ENCODE measurements at regions not wholly inside any gene's neighbourhood (a gene's known extent, or its start where the extent isn't known, plus 50 kb on each side); places are given as distances from the start of the nearest gene placed in this dataset.

- Mint-ChIP-seq H3K36me3 (peaks cover 1% of the 10 kb centered on the region), H3K4me1 (no peaks in the 10 kb centered on the region), H3K27me3 (peaks cover 9% of the 10 kb centered on the region), H3K27ac (no peak overlapping the region), H3K4me3 (no peak overlapping the region), H3K9me3 (no peaks in the 10 kb centered on the region)
These were observed 127.8 kb downstream of the TMEM26 start for GRCh38 chr10:61325223-61325960.

- no peak overlapping the region for H3K4me3 Mint-ChIP-seq
- no peaks in the 10 kb centered on the region for H3K9me3 Mint-ChIP-seq
- no peaks in the 10 kb centered on the region for H3K36me3 Mint-ChIP-seq
- H3K4me1 Mint-ChIP-seq: no peaks in the 10 kb centered on the region
- no peak overlapping the region for H3K27ac Mint-ChIP-seq
- H3K27me3 Mint-ChIP-seq: peaks cover 9% of the 10 kb centered on the region
These were observed 129.5 kb downstream of the TMEM26 start for GRCh38 chr10:61323726-61324125.

GRCh38 chr10:61321041-61321857 lies 131.9 kb downstream of the TMEM26 start:
- H3K27me3 Mint-ChIP-seq: peaks cover 1% of the 10 kb centered on the region
- H3K36me3 Mint-ChIP-seq: no peaks in the 10 kb centered on the region
- H3K4me3 Mint-ChIP-seq: no peak overlapping the region
- H3K27ac Mint-ChIP-seq: no peak overlapping the region
- H3K9me3 Mint-ChIP-seq: no peaks in the 10 kb centered on the region
- no peaks in the 10 kb centered on the region for H3K4me1 Mint-ChIP-seq

- H3K9me3 Mint-ChIP-seq: no peaks in the 10 kb centered on the region
- no peaks in the 10 kb centered on the region for H3K36me3 Mint-ChIP-seq
- peaks cover 2% of the 10 kb centered on the region for H3K27me3 Mint-ChIP-seq
- no peaks in the 10 kb centered on the region for H3K4me1 Mint-ChIP-seq
- no peak overlapping the region for H3K27ac Mint-ChIP-seq
- no peak overlapping the region for H3K4me3 Mint-ChIP-seq
These were observed 133.0 kb downstream of the TMEM26 start for GRCh38 chr10:61320257-61320587.

GRCh38 chr10:61319386-61320256 lies 133.6 kb downstream of the TMEM26 start:
- Mint-ChIP-seq H3K4me1 (peaks cover 3% of the 10 kb centered on the region), H3K27ac (no peak overlapping the region), H3K9me3 (no peaks in the 10 kb centered on the region), H3K27me3 (peaks cover 2% of the 10 kb centered on the region), H3K4me3 (no peak overlapping the region), H3K36me3 (no peaks in the 10 kb centered on the region)

- Mint-ChIP-seq H3K9me3 (no peaks in the 10 kb centered on the region), H3K4me1 (peaks cover 15% of the 10 kb centered on the region), H3K36me3 (no peaks in the 10 kb centered on the region), H3K27ac (no peak overlapping the region), H3K27me3 (peaks cover 2% of the 10 kb centered on the region), H3K4me3 (no peak overlapping the region)
These were observed 134.8 kb downstream of the TMEM26 start for GRCh38 chr10:61318429-61318828.

- peaks cover 2% of the 10 kb centered on the region for H3K27me3 Mint-ChIP-seq
- no peak overlapping the region for H3K4me3 Mint-ChIP-seq
These were observed 135.5 kb downstream of the TMEM26 start for GRCh38 chr10:61317706-61318105.

GRCh38 chr10:61316676-61317265 lies 136.4 kb downstream of the TMEM26 start:
- peaks cover 2% of the 10 kb centered on the region for H3K27me3 Mint-ChIP-seq
- no peaks in the 10 kb centered on the region for H3K36me3 Mint-ChIP-seq
- no peak overlapping the region for H3K4me3 Mint-ChIP-seq
- no peaks in the 10 kb centered on the region for H3K9me3 Mint-ChIP-seq
- peaks cover 17% of the 10 kb centered on the region for H3K4me1 Mint-ChIP-seq
- H3K27ac Mint-ChIP-seq: no peak overlapping the region

More at GRCh38 chr10:61317706-61318105, 135.5 kb downstream of the TMEM26 start:
- Mint-ChIP-seq H3K27ac (no peak overlapping the region), H3K36me3 (no peaks in the 10 kb centered on the region), H3K9me3 (no peaks in the 10 kb centered on the region), H3K4me1 (peaks cover 17% of the 10 kb centered on the region)

GRCh38 chr10:61314273-61314672 lies 138.9 kb downstream of the TMEM26 start:
- Mint-ChIP-seq H3K4me3 (no peak overlapping the region), H3K36me3 (no peaks in the 10 kb centered on the region), H3K27ac (no peak overlapping the region), H3K27me3 (peaks cover 2% of the 10 kb centered on the region), H3K9me3 (no peaks in the 10 kb centered on the region), H3K4me1 (peaks cover 17% of the 10 kb centered on the region)

GRCh38 chr10:61313460-61313859 lies 139.7 kb downstream of the TMEM26 start:
- Mint-ChIP-seq H3K4me1 (peaks cover 17% of the 10 kb centered on the region), H3K36me3 (no peaks in the 10 kb centered on the region), H3K9me3 (no peaks in the 10 kb centered on the region), H3K4me3 (no peak overlapping the region), H3K27me3 (peaks cover 2% of the 10 kb centered on the region), H3K27ac (no peak overlapping the region)

- H3K27ac Mint-ChIP-seq: no peak overlapping the region
- no peaks in the 10 kb centered on the region for H3K4me1 Mint-ChIP-seq
- H3K36me3 Mint-ChIP-seq: no peaks in the 10 kb centered on the region
- no peaks in the 10 kb centered on the region for H3K27me3 Mint-ChIP-seq
- H3K9me3 Mint-ChIP-seq: no peaks in the 10 kb centered on the region
- H3K4me3 Mint-ChIP-seq: no peak overlapping the region
These were observed 148.4 kb downstream of the TMEM26 start for GRCh38 chr10:61304746-61305145.

- H3K4me1 Mint-ChIP-seq: no peaks in the 10 kb centered on the region
- peaks cover 1% of the 10 kb centered on the region for H3K27me3 Mint-ChIP-seq
- H3K27ac Mint-ChIP-seq: no peak overlapping the region
- no peaks in the 10 kb centered on the region for H3K36me3 Mint-ChIP-seq
- H3K9me3 Mint-ChIP-seq: no peaks in the 10 kb centered on the region
- H3K4me3 Mint-ChIP-seq: no peak overlapping the region
These were observed 151.1 kb downstream of the TMEM26 start for GRCh38 chr10:61302124-61302523.

- Mint-ChIP-seq H3K4me3 (no peak overlapping the region), H3K27ac (no peak overlapping the region), H3K27me3 (peaks cover 1% of the 10 kb centered on the region), H3K36me3 (no peaks in the 10 kb centered on the region), H3K9me3 (no peaks in the 10 kb centered on the region), H3K4me1 (no peaks in the 10 kb centered on the region)
These were observed 151.6 kb downstream of the TMEM26 start for GRCh38 chr10:61301575-61301974.

GRCh38 chr10:61299841-61300240 lies 153.3 kb downstream of the TMEM26 start:
- no peaks in the 10 kb centered on the region for H3K4me1 Mint-ChIP-seq
- no peaks in the 10 kb centered on the region for H3K36me3 Mint-ChIP-seq
- H3K4me3 Mint-ChIP-seq: no peak overlapping the region
- H3K9me3 Mint-ChIP-seq: no peaks in the 10 kb centered on the region
- no peak overlapping the region for H3K27ac Mint-ChIP-seq
- peaks cover 1% of the 10 kb centered on the region for H3K27me3 Mint-ChIP-seq

- Mint-ChIP-seq H3K9me3 (no peaks in the 10 kb centered on the region), H3K36me3 (no peaks in the 10 kb centered on the region), H3K4me3 (no peak overlapping the region), H3K27me3 (peaks cover 1% of the 10 kb centered on the region), H3K27ac (no peak overlapping the region), H3K4me1 (no peaks in the 10 kb centered on the region)
These were observed 154.0 kb downstream of the TMEM26 start for GRCh38 chr10:61299156-61299555.

Data from activated naive CD4-positive, alpha-beta T cell treated with anti-CD3 and anti-CD28 coated beads, Interleukin-2, amount 50 U/mL, for 24 hours (primary cell).